GM13977 (cell line): ENCODE measurements at regions not wholly inside any gene's neighbourhood (a gene's known extent, or its start where the extent isn't known, plus 50 kb on each side); places are given as distances from the start of the nearest gene placed in this dataset.

Experiments used
- DNase-seq: peaks from one replicate; pipeline ENCODE4 v3.0.0; 2012; ENCODE audit warnings: low spot score
- CTCF ChIP-seq: IDR thresholded peaks from 2 replicates; pipeline ENCODE4 v1.5.1; 2012; ENCODE audit warnings: mild to moderate bottlenecking, control low read depth; ENCODE audit not compliant: insufficient read depth; ENCODE audit errors: extremely low read depth, missing control alignments
- in situ Hi-C: fragments of 300-500 bp; cut with MboI; formaldehyde crosslinking; loops from one replicate; pipeline ENCODE4 v1.12.0; 2022; ENCODE audit warnings: low sequenced_read_pairs, low pct_unique_long_range_greater_than_20kb, mixed read lengths, inconsistent platforms; ENCODE audit not compliant: unreplicated experiment

GRCh38 chr6:19107468-19107867 is 720.3 kb downstream of the RNF144B start:
- in situ Hi-C loops: no loop called here
- no peak for TF ChIP-seq CTCF
- DNase-seq: no peak

- TF ChIP-seq CTCF: no peak
- no peak for DNase-seq
- in situ Hi-C loops: no loop called here
These were observed 715.6 kb upstream of the ID4 start for GRCh38 chr6:19121521-19121920.

GRCh38 chr6:19127081-19127480 is 710.1 kb upstream of the ID4 start:
- DNase-seq: no peak
- no peak for TF ChIP-seq CTCF
- in situ Hi-C loops: no loop called here

GRCh38 chr6:19128701-19129100 is 708.5 kb upstream of the ID4 start:
- in situ Hi-C loops: no loop called here
- DNase-seq: no peak
- TF ChIP-seq CTCF: no peak

- DNase-seq: no peak
- TF ChIP-seq CTCF: no peak
- in situ Hi-C loops: no loop called here
These were observed 701.5 kb upstream of the ID4 start for GRCh38 chr6:19135706-19136105.

GRCh38 chr6:19137505-19137904 is 699.7 kb upstream of the ID4 start:
- no peak for DNase-seq
- in situ Hi-C loops: no loop called here
- no peak for TF ChIP-seq CTCF

GRCh38 chr6:19142275-19142674 is 694.9 kb upstream of the ID4 start:
- in situ Hi-C loops: no loop called here
- no peak for TF ChIP-seq CTCF
- no peak for DNase-seq
